ENCODE measurements at regions not wholly inside any gene's neighbourhood (a gene's known extent, or its start where the extent isn't known, plus 50 kb on each side); places are given as distances from the start of the nearest gene placed in this dataset.

GRCh38 chr16:47816511-47816910 lies 339.3 kb downstream of the ABCC12 start:
- TF ChIP-seq EZH2 (IDR thresholded peaks at IDR 0.05; ENCODE audit: low read depth, unreplicated experiment) (no peak), CTCF (conservative IDR thresholded peaks at IDR 0.05; ENCODE audit: low read depth in 2 of 2) (no peak), ETS1 (IDR thresholded peaks at IDR 0.05) (no peak)
